ENCODE measurements at regions not wholly inside any gene's neighbourhood (a gene's known extent, or its start where the extent isn't known, plus 50 kb on each side); places are given as distances from the start of the nearest gene placed in this dataset.

DNA sequence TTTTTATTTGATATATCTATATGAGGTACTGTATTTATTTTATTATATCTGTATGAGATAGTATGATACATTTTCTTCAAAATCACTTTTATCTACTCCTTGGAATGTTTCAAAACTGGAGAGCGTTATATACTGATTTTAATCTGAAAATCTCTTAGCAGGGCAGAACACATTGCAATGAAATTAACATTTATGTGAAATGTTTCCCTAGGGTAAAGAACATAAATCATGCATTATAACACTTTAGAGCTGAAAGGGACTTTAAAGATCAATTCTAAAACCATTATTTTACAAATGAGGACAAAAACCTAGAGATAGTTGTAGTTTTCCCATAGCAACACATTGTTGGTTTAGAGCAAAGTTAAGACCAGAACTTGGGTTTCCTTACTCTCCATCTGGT lies 153.7 kb downstream of the ATOH1 start:
- H3K27ac Mint-ChIP-seq (ENCODE audit: unreplicated experiment) = no peak overlapping the region

DNA sequence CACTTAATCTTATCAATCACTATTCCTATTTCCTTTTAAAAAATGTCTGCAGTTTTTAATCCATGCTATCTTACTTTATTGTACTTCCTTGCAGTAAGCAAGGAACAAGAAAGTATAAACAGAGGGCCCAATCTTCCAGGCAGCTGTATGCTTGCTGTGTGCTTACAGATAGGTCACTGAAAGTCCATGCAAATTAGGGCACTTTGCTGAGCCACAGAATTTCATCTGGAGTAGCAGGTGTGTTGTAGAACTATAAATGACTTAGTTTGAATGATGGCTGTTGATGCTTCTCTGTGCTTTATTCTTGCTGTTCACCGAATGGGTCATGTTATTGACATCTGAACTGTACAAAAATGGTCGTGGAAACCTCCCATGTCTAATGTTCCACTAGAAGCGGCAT lies 154.6 kb downstream of the ATOH1 start:
- DNase-seq = no peak
- Mint-ChIP-seq H3K4me3 (ENCODE audit: unreplicated experiment) (no peak overlapping the region), H3K9me3 (ENCODE audit: unreplicated experiment) (no peaks in the 10 kb centered on the region), H3K27ac (ENCODE audit: unreplicated experiment) (no peak overlapping the region), H3K36me3 (ENCODE audit: unreplicated experiment) (no peaks in the 10 kb centered on the region), H3K27me3 (ENCODE audit: unreplicated experiment) (no peaks in the 10 kb centered on the region), H3K4me1 (ENCODE audit: low read depth, unreplicated experiment) (no peaks in the 10 kb centered on the region)
- TF ChIP-seq, protein P1, sequence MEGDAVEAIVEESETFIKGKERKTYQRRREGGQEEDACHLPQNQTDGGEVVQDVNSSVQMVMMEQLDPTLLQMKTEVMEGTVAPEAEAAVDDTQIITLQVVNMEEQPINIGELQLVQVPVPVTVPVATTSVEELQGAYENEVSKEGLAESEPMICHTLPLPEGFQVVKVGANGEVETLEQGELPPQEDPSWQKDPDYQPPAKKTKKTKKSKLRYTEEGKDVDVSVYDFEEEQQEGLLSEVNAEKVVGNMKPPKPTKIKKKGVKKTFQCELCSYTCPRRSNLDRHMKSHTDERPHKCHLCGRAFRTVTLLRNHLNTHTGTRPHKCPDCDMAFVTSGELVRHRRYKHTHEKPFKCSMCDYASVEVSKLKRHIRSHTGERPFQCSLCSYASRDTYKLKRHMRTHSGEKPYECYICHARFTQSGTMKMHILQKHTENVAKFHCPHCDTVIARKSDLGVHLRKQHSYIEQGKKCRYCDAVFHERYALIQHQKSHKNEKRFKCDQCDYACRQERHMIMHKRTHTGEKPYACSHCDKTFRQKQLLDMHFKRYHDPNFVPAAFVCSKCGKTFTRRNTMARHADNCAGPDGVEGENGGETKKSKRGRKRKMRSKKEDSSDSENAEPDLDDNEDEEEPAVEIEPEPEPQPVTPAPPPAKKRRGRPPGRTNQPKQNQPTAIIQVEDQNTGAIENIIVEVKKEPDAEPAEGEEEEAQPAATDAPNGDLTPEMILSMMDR (IDR thresholded peaks at IDR 0.05; ENCODE audit: partially characterized antibody, unreplicated experiment) = no peak

More for the DNA sequence above, 153.7 kb downstream of the ATOH1 start:
- H3K4me3 Mint-ChIP-seq (ENCODE audit: unreplicated experiment) = no peak overlapping the region
- no peaks in the 10 kb centered on the region for H3K27me3 Mint-ChIP-seq (ENCODE audit: unreplicated experiment)
- H3K4me1 Mint-ChIP-seq (ENCODE audit: low read depth, unreplicated experiment) = no peaks in the 10 kb centered on the region
- no peaks in the 10 kb centered on the region for H3K36me3 Mint-ChIP-seq (ENCODE audit: unreplicated experiment)
- no peak for DNase-seq
- TF ChIP-seq, protein P1 (IDR thresholded peaks at IDR 0.05; ENCODE audit: partially characterized antibody, unreplicated experiment) = no peak
- H3K9me3 Mint-ChIP-seq (ENCODE audit: unreplicated experiment) = no peaks in the 10 kb centered on the region

DNA sequence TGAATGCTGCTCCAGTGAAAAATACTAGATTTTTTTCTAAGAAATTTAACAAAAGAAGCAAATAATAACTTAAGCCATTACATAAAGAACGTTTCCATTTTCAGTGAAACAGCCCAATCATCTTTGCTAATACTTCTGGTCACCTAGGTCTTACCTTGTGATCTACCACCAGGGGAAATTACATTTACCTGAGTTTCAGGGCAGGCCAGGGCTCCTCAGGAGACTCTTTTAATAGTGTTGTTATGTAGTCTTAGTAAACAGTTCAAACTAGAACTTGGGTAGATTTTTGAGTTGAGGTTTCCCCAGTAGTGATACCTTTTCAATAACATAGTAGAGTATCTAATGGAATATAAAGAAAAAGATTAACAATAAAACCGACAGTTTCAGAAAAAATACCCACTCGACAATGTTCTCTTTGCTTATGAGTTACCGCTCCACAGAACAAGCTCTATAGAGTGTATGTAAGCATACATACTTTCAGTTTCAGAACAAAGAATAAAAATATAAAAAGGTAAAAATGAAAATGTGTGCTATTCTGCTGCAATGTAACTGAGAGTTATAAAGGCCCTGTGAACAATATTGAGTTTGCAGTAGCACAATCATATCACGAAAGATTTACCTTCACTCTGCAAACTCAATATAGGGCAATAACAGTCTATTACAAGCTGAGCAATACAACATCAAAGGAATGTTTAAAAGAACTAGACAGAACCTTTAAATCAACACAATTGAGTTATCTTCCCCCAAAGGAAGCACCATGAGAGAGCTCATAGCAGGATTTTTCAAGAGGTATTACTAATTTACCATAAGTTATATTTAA lies 165.8 kb downstream of the ATOH1 start:
- TF ChIP-seq, protein P1 (IDR thresholded peaks at IDR 0.05; ENCODE audit: partially characterized antibody, unreplicated experiment) = no peak
- Mint-ChIP-seq H3K36me3 (ENCODE audit: unreplicated experiment) (no peaks in the 10 kb centered on the region), H3K27me3 (ENCODE audit: unreplicated experiment) (no peaks in the 10 kb centered on the region), H3K27ac (ENCODE audit: unreplicated experiment) (no peak overlapping the region), H3K9me3 (ENCODE audit: unreplicated experiment) (no peaks in the 10 kb centered on the region), H3K4me1 (ENCODE audit: low read depth, unreplicated experiment) (no peaks in the 10 kb centered on the region), H3K4me3 (ENCODE audit: unreplicated experiment) (no peak overlapping the region)
- DNase-seq = no peak

DNA sequence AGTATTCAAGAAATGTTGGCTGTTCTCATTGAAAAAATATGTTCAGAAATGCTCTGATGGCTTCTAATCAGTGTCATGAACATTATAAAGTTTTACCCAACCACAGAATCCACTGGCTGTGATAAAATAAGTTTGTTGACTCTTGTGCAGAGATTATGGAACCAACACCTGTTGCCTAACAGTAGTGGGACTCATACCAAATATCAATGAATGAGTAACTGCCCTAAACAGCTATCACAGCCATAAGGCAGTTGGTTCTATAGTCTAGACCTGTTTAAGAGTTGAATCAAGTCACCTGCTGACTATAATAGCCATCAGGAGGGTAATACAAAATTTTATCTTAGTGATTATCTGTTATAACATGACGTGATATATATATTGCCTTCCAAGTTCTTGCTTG lies 168.3 kb downstream of the ATOH1 start:
- TF ChIP-seq, protein P1 (IDR thresholded peaks at IDR 0.05; ENCODE audit: partially characterized antibody, unreplicated experiment) = no peak
- no peaks in the 10 kb centered on the region for H3K36me3 Mint-ChIP-seq (ENCODE audit: unreplicated experiment)
- no peaks in the 10 kb centered on the region for H3K4me1 Mint-ChIP-seq (ENCODE audit: low read depth, unreplicated experiment)
- no peaks in the 10 kb centered on the region for H3K9me3 Mint-ChIP-seq (ENCODE audit: unreplicated experiment)
- DNase-seq = no peak
- no peak overlapping the region for H3K4me3 Mint-ChIP-seq (ENCODE audit: unreplicated experiment)
- H3K27ac Mint-ChIP-seq (ENCODE audit: unreplicated experiment) = no peak overlapping the region
- no peaks in the 10 kb centered on the region for H3K27me3 Mint-ChIP-seq (ENCODE audit: unreplicated experiment)

DNA sequence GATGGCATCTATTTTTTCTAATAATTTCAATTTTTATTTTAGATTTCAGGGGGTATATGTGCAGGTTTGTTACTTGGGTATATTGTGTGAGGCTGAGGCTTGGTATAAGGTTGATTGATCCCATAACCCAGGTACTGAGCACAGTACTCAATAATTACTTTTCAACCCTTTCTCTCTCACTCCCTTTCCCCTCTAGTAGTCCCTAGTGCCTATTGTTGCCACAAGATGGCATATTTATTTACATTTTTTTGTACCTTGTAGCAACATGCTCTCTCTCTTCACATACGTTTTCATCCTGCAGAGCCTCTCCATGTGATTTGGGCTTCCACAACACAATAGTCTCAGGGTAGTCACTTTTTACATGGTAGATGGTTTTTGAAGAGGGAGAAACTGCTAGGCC lies 172.0 kb downstream of the ATOH1 start:
- Mint-ChIP-seq H3K4me1 (ENCODE audit: low read depth, unreplicated experiment) (no peaks in the 10 kb centered on the region), H3K9me3 (ENCODE audit: unreplicated experiment) (no peaks in the 10 kb centered on the region), H3K36me3 (ENCODE audit: unreplicated experiment) (no peaks in the 10 kb centered on the region), H3K4me3 (ENCODE audit: unreplicated experiment) (no peak overlapping the region), H3K27me3 (ENCODE audit: unreplicated experiment) (no peaks in the 10 kb centered on the region), H3K27ac (ENCODE audit: unreplicated experiment) (no peak overlapping the region)
- TF ChIP-seq, protein P1 (IDR thresholded peaks at IDR 0.05; ENCODE audit: partially characterized antibody, unreplicated experiment) = no peak
- DNase-seq = no peak

Measured in glutamatergic neuron (in vitro differentiated cells).